HCT116 (cell line): ENCODE measurements at regions not wholly inside any gene's neighbourhood (a gene's known extent, or its start where the extent isn't known, plus 50 kb on each side); places are given as distances from the start of the nearest gene placed in this dataset.

Source experiments
- ATF3 ChIP-seq: IDR thresholded peaks from 2 replicates; pipeline ENCODE4 v1.6.1; 2012
- CBX3 ChIP-seq: IDR thresholded peaks from 2 replicates; pipeline ENCODE4 v1.6.1; 2012; ENCODE audit warnings: low read depth
- CTCF ChIP-seq, 3 experiments: fragments of 200-600 bp in 1 of 3; sonication (generic) in 1 of 3; IDR thresholded peaks in 2 of 3; conservative IDR thresholded peaks in 1 of 3; 2 replicates each; pipeline ENCODE4 v1.5.1; 2012 to 2017; ENCODE audit warnings: low read depth in 2 of 3, low read length in 2 of 3, antibody characterized with exemption in 1 of 3, borderline replicate concordance in 1 of 3, control low read depth in 1 of 3, mild to moderate bottlenecking in 1 of 3, mixed read lengths in 1 of 3, mixed run types in 1 of 3, moderate library complexity in 1 of 3; ENCODE audit not compliant: insufficient read depth in 1 of 3
- EGR1 ChIP-seq: IDR thresholded peaks from 2 replicates; pipeline ENCODE4 v1.6.1; 2012; ENCODE audit warnings: low read depth
- FOSL1 ChIP-seq: IDR thresholded peaks from 2 replicates; pipeline ENCODE4 v1.6.1; 2012; ENCODE audit warnings: low read depth
- MAX ChIP-seq: IDR thresholded peaks from 2 replicates; pipeline ENCODE4 v1.6.1; 2012
- POLR2A ChIP-seq: IDR thresholded peaks from 2 replicates; pipeline ENCODE4 v1.7.0; 2011; ENCODE audit warnings: borderline replicate concordance; ENCODE audit not compliant: insufficient read depth, insufficient read length; ENCODE audit errors: extremely low read depth
- POLR2AphosphoS5 ChIP-seq: IDR thresholded peaks from 2 replicates; pipeline ENCODE4 v1.6.1; 2011; ENCODE audit warnings: mild to moderate bottlenecking, low read depth, low read length, moderate library complexity
- SIN3A ChIP-seq: IDR thresholded peaks from 2 replicates; pipeline ENCODE4 v1.6.1; 2012; ENCODE audit warnings: low read depth
- SP1 ChIP-seq: IDR thresholded peaks from 2 replicates; pipeline ENCODE4 v1.6.1; 2012; ENCODE audit warnings: low read depth
- SRF ChIP-seq: IDR thresholded peaks from 2 replicates; pipeline ENCODE4 v1.6.1; 2012; ENCODE audit warnings: low read depth
- TCF7L2 ChIP-seq: IDR thresholded peaks from 2 replicates; pipeline ENCODE4 v1.7.0; 2011; ENCODE audit warnings: borderline replicate concordance, inconsistent platforms; ENCODE audit not compliant: insufficient read depth, insufficient read length; ENCODE audit errors: extremely low read depth
- YY1 ChIP-seq: IDR thresholded peaks from 2 replicates; pipeline ENCODE4 v1.6.1; 2011; ENCODE audit warnings: low read length, low read depth, moderate library complexity, mild to moderate bottlenecking; ENCODE audit not compliant: insufficient replicate concordance; ENCODE audit errors: extremely low read depth
- ZFX ChIP-seq: fragments of 450-650 bp; IDR thresholded peaks from 2 replicates; pipeline ENCODE4 v1.6.1; 2017
- ZNF274 ChIP-seq: fragments of 200-500 bp; sonication (Bioruptor generic); IDR thresholded peaks from 2 replicates; pipeline ENCODE4 v1.6.1; 2014; ENCODE audit warnings: mild to moderate bottlenecking, low read depth, low read length, inconsistent platforms

GRCh38 chr17:68101075-68101986, 65.8 kb downstream of the KPNA2 start (continued):
- peak; percentile 81 for TF ChIP-seq POLR2AphosphoS5
- peak; percentile 93 for TF ChIP-seq YY1
- peak; percentile 36 for TF ChIP-seq POLR2A
- no peak for TF ChIP-seq ATF3
- peak; percentile 96 for TF ChIP-seq MAX
- no peak for TF ChIP-seq CBX3
- TF ChIP-seq SP1 = peak; percentile 78; the same call in 1 of the 2 replicates
- no peak for TF ChIP-seq FOSL1
- no peak for TF ChIP-seq ZNF274
- peak; percentile 95 for TF ChIP-seq ZFX
- no peak for TF ChIP-seq SRF
- TF ChIP-seq CTCF (IDR thresholded peaks at IDR 0.05 in 2 of 3, conservative IDR thresholded peaks at IDR 0.05 in 1 of 3; ENCODE audit: borderline replicate concordance in 1 of 3, insufficient read depth in 1 of 3, low read depth in 2 of 3, low read length in 2 of 3) = no peak
- TF ChIP-seq TCF7L2 = peak; percentile 72
- TF ChIP-seq SIN3A = no peak
- 0 out of 2 replicates have a peak, but pooled peaks have one; percentile 45 for TF ChIP-seq EGR1
